ENCODE measurements at regions not wholly inside any gene's neighbourhood (a gene's known extent, or its start where the extent isn't known, plus 50 kb on each side); places are given as distances from the start of the nearest gene placed in this dataset.

DNA sequence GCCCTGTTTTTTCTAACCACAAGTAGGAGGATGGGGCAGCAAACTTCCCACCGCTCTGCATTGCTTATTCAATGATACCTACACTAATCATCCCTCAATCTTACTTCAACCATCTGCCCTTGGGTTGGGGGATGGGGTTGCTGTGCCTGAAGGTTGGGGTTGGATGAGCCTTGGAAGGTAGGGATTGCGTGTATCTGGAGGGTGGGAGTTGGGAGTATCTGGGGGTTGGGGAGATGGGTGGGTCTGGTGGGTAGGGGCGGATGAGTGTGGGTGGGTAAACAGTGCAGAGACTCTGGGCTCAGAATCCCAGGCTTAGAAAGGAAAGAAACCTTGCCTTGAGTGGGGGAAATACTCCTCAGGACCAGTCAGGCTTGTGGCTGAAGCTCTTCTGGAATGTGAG lies 467.4 kb downstream of the DIRAS2 start:
- Histone ChIP-seq H3K27me3 (no peaks in the 10 kb centered on the region), H3K36me3 (replicated peaks in 1 of 2) (no peaks in the 10 kb centered on the region), H3K27ac (no peak overlapping the region), H3K4me1 (replicated peaks in 1 of 2) (no peaks in the 10 kb centered on the region), H3K9me3 (replicated peaks in 1 of 3) (no peaks in the 10 kb centered on the region), H3K4me3 (no peak overlapping the region)
- 78 to 93% (median 88%) methylated on average over 3 of the region's 3 CpGs for WGBS, 4 donors
- intact Hi-C loops (cut with DNase I) = no loop called here
- no peak for DNase-seq
- TF ChIP-seq CTCF (IDR thresholded peaks at IDR 0.05) = no peak
- no peak for TF ChIP-seq POLR2A (IDR thresholded peaks at IDR 0.05)

DNA sequence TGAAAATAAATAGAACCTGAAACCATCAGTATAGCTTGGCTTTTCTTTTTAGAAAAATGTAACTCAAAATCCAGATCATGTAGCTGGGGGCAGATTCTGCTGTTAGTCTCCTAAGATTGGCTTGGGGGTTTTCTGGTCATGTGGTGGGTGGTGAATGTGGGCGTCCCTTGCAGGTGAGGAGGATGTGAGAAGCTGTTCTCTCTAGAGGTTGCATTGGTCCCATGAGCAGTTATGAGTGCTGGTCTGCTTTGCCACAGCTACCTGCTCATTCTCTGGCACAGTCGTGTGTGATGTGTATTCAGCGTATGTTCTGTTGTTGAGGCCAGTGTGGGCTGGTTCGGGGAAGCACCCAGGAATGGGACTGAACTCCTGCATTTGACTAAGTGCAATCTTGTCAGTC lies 466.8 kb downstream of the DIRAS2 start:
- H3K4me1 ChIP-seq (replicated peaks in 1 of 2) = no peaks in the 10 kb centered on the region
- TF ChIP-seq CTCF (IDR thresholded peaks at IDR 0.05) (no peak), POLR2A (IDR thresholded peaks at IDR 0.05) (no peak)
- H3K4me3 ChIP-seq = no peak overlapping the region
- H3K27ac ChIP-seq = no peak overlapping the region
- no peaks in the 10 kb centered on the region for H3K27me3 ChIP-seq
- no peaks in the 10 kb centered on the region for H3K9me3 ChIP-seq (replicated peaks in 1 of 3)
- no peaks in the 10 kb centered on the region for H3K36me3 ChIP-seq (replicated peaks in 1 of 2)
- no peak for DNase-seq
- WGBS, 4 donors = 86 to 91% (median 89%) methylated on average over 3 to 4 of the region's 4 CpGs
- intact Hi-C loops (cut with DNase I) = no loop called here

- no peaks in the 10 kb centered on the region for H3K4me1 ChIP-seq (replicated peaks in 1 of 2)
- H3K4me3 ChIP-seq = no peak overlapping the region
- H3K27me3 ChIP-seq = no peaks in the 10 kb centered on the region
- no peaks in the 10 kb centered on the region for H3K9me3 ChIP-seq (replicated peaks in 1 of 3)
- H3K27ac ChIP-seq = no peak overlapping the region
- H3K36me3 ChIP-seq (replicated peaks in 1 of 2) = no peaks in the 10 kb centered on the region
- intact Hi-C loops (cut with DNase I) = no loop called here
- no peak for DNase-seq
- TF ChIP-seq CTCF (IDR thresholded peaks at IDR 0.05) (no peak), POLR2A (IDR thresholded peaks at IDR 0.05) (no peak)
- 72 to 91% (median 84%) methylated on average over 2 of the region's 2 CpGs for WGBS, 4 donors
Measured at GRCh38 chr9:90176901-90177300, 465.7 kb downstream of the DIRAS2 start.

- intact Hi-C loops (cut with DNase I) = no loop called here
- Histone ChIP-seq H3K27me3 (no peaks in the 10 kb centered on the region), H3K27ac (no peak overlapping the region), H3K4me3 (no peak overlapping the region), H3K4me1 (replicated peaks in 1 of 2) (no peaks in the 10 kb centered on the region), H3K9me3 (replicated peaks in 1 of 3) (no peaks in the 10 kb centered on the region), H3K36me3 (replicated peaks in 1 of 2) (no peaks in the 10 kb centered on the region)
- WGBS, 4 donors = 59 to 71% (median 66%) methylated on average over 1 of the region's 1 CpG
- TF ChIP-seq CTCF (IDR thresholded peaks at IDR 0.05) = no peak
- TF ChIP-seq POLR2A (IDR thresholded peaks at IDR 0.05) = no peak
- no peak for DNase-seq
Measured at GRCh38 chr9:90180381-90180780, 462.2 kb downstream of the DIRAS2 start.
